Fibroblast of skin of right quadriceps (primary cell): ENCODE measurements at regions not wholly inside any gene's neighbourhood (a gene's known extent, or its start where the extent isn't known, plus 50 kb on each side); places are given as distances from the start of the nearest gene placed in this dataset.

Experiments used
- DNase-seq: peaks from one replicate; pipeline ENCODE4 v3.0.0-alpha.2; 2013

DNA sequence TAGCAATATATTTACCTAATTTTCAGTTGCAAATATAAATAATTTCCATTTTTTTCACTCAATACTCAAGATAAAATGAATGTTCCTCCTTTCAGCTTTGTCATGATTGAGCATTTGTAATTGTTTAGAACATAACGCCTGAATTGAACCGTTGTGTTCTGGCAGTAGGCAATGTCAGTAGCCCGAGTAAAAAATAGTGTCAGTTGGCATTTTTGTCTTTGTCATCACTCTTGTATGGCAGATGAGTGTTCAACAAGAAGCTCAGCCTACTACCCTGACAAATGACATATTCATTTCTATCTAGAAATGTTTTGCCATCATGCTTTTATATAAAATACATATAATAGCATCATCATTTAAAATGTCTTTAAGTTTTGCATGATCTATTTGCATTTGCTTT, 691.4 kb upstream of the NCAM2 start:
- DNase-seq, result no peak

DNA sequence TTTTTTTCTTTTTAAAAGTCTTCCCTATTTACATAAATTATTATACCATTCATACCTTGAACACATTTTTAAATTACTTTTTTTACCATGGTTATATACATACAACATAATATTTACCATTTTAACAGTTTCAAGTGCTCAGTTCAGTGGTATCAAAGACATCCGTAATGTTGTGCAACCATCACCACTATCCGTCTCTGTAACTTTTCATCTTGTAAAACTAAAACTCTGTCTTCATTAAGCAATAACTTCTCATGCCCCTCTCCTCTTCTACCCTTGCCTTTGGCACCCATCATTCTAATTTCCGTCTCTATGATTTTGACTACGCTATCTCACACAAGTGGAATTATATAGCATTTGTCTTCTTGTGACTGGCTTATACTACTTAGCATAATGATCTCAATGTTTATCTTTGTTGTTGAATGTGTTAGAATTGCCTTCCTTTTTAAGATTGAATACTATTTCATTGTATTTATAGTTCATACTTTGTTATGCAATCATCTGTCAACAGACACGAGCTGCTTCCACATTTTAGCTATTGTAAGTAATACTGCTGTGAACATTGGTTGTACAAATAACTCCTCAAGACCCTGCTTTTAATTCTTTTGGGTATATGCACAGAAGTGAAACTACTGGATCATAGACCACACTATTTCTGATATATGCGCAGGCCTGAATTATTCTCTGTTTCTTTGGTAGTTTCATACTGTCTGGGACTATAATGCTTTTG, 689.5 kb upstream of the NCAM2 start:
- DNase-seq, result no peak

DNA sequence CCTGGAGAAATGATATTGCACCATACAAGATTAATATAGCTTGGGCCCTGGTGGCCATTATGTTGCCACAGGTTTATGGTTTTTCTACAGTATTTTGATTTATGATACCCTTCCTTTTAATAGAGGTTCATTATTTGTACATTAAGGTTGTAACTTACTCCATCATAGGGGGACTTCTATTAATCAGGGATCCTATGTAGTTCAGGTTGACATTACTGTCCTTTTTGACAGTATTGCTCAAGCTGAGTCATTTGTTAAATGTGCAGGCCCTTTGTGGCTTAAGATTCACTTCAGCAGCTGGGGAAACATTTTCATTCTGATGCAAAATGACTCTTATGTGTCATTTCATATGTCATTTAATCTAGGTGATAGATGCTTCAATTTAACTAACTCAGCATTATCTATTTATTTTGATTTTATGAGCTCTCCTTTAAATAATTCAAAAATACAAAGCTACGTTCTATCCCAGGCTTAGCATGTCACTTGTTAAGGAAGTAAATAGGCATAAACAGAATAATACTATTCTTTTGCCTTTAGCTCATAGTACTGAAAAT, 686.9 kb upstream of the NCAM2 start:
- no peak for DNase-seq

DNA sequence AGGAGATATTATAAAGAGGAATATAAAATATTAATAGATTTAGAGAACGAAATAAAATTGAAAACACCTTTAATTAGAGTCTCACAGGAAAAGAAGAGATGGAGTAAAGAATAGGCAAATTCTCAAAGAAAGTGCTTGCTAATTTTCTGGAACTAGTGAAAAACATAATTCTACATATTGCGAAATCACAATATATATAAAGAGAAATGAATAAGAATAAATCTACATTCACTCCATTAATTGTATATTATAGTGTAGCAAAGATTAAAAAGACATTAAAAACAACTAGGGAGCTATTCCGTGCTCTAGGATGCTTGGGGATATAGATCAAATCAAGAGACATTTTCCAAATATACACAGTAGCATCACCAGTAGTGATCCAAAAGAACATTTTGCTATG, 685.2 kb upstream of the NCAM2 start:
- DNase-seq, result no peak

DNA sequence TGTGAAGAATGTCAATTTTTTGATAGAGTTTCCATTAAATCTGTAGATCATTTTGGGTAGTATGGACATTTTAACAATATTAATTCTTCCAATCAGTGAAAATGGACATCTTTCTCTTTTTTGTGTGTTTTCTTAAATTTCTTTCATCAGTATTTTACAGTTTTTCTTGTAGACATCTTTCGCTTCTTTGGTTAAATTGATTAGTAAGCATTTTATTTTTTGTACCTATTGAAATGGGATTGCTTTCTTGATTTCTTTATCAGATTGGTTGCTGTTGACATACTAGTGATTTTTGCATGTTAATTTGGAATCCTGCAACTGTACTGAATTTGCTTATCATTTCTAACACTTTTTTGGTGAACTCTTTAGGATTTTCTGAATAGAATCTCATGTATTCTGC, 683.2 kb upstream of the NCAM2 start:
- DNase-seq, result no peak

DNA sequence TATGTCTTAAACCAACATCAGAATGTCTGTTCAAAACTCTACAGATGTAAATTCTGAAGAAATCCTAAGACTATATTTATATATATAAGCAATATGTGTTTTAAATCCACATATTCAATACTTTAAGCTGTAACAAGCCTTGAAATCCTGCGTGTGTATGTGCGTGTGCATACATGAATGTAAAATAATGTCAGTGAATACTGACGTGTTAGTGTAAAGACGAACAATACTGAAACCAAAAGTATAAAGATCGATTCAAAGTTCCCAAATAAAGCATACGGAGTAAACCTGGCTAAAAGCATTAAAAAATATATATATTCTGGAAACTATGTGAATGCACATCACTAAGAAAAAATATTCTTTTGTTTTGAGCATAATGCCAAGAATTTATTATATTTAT, 668.6 kb upstream of the NCAM2 start:
- DNase-seq, result no peak

DNA sequence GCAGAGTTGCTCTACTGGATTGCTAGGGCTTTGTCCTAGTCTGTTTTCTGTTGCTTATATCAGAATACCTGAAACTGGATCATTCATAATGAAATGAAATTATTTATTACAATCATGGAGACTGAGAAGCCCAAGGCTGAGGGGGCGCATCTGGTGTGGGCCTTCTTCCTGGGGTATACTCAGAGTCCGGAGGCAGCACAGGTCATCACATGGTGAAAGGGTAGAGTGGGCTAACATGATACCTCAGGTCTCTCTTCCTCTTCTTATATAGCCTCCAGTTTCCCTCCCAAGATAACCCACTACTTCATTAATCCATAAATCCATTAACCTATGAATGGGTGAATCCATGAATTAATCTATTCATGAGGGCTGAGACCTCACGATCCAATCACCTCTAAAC, 667.6 kb upstream of the NCAM2 start:
- DNase-seq, result no peak

DNA sequence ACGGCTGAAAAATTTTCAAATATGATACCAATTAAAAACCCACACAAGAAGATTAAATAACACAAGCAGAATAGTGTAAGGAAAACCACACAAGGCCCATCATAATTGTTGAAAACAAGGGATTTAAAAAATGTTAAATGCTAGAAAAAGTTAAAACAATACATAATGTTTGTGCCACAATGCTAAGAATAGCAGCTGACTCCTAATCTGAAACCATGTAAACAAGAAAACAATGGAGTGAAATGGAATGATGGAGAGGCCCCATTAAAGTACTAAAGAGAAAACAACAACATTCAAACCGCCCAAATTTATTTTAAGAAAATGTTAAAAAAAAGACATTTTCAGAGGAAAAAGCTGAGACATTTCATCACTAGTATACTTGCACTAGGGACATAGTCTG, 663.6 kb upstream of the NCAM2 start:
- DNase-seq, result no peak

DNA sequence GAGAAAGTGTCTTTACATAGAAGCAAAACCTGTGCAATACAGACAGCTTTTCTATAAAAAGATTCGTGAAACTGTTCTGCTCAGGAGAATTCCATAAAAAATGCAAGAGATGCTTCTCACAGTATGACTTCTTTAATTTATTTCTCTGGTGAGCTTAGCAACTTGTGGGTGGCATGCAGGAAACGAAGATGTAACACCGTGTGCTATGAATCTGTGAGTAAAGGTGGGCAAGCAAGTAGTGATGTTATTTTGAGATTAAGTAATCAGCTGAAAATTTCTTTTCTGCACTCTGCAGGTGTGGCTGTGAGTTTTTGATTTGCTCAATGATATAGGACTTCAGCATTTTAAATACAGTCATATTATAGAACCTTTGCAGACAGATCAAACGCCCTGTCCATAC, 656.8 kb upstream of the NCAM2 start:
- no peak for DNase-seq

DNA sequence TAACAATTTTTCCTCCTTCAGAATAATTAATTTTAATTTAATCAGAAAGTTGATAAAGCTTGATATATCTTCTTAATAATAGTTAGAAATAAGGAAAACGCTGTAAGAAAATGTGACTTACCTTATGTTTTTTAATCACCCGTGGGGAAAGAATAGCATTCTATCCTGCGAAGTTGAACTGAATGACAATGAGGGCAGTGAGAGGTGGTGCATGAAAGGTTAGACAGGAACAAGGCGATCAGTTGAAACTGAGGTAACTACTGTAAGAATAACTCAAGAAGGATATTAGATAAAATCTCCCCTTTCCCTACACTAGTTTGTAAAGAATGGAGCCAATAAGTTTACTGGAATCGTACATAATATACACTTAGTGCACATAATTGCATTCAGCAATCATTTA, 655.0 kb upstream of the NCAM2 start:
- no peak for DNase-seq

DNA sequence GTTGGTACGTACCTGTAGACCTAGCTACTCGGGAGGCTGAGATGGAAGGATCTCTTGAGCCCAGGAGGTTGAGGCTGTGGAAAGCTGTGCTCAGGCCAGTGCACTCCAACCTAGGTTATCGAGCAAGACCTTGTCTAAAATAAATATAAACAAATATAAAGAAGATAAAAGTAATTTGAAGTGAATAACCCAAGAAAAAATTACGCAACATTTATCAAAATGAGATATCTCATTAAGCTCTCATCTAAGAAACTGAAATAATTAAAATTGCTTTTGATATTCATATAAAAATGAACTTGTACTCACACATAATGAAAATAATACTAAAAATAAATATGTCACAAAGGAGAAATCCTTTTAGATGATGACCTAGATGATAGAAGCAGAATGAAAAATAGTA, 647.1 kb upstream of the NCAM2 start:
- DNase-seq, result no peak

DNA sequence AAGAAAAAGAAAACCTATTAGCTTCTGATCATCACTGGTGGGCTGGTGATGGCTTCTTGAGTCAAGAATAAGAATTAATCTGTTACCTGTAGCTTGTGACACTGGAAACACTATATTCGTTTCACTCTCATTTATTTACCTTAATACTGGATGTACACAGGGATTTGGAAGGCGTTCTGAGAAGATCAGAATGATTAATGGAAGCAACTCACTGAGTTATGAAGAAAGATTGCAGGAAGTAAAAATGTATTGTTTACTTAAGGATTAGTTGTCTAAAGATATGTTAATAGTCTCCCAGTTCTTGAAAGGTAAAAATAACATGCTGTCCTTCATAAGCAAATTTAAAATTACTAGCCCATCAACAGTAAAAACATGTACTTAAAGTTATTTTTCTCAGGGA, 644.9 kb upstream of the NCAM2 start:
- no peak for DNase-seq

DNA sequence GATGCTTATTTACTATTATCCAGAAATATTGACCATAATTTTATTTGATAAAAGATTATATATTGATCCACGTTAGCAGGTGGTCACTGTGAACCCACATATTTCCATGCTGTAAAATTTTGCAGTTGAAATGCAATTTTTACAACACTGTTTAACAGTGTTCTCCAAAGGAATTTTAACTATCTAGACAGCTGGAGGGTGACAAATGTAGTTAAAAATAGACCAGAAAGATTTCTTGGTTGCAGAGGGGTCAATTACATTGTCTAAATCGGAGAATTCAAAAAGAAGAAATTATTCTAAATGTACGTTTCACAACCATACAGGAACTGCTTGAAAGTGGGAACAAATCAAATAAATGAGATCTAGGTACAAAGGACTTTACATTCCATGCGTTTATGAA, 625.2 kb upstream of the NCAM2 start:
- DNase-seq, result no peak

DNA sequence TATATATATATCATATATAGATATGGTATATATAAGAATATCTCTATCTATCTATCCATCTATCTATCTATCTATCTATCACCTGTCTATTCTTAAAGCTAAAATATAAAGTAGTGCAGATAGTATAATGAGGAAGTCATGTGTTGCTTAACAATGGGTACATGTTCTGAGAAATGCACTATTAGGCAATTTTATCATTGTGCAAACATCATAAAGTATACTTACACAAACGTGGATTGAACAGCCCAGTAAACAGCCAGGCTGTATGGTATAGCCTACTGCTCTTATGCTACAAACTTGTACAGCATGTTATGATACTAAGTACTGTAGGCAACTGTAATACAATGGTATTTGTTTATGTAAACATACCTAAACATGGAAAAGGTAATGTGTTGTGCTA, 621.0 kb upstream of the NCAM2 start:
- no peak for DNase-seq

DNA sequence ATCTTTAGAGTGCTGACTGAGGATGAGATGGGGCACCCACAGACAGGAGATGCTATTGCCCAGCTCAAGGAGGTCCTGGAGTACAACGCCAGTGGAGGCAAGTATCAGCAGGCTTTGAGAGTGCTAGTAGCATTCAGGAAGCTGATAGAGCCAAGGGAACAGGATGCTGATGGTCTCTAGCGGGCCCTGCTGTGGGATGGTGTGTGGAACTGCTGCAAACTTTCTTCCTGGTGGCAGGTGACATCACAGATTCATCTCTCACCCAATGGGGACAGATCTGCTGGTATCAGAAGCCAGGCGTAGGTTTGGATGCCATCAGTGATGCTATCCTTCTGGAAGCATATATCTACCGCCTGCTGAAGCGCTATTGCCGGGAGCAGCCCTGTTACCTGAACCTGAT, 609.8 kb upstream of the NCAM2 start:
- no peak for DNase-seq

DNA sequence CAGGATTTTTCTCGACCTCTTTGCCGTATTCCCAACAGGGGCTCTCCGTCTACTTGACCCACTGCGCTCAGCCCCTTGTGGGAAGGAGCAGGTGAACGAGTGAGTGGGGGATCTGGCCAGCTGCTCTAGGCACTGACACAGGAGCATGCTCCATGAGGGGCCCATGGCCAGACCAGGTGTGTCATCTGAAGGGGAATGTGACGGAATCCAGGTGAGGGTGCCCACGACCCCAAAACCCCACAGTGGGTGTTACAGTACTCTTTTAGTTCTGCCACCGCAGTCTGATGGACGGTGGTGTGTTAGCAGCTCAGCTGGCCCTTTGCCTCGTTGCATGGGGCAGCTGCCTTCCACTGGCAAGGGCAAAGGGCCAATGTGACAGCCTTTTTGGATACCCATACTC, 601.4 kb upstream of the NCAM2 start:
- no peak for DNase-seq

DNA sequence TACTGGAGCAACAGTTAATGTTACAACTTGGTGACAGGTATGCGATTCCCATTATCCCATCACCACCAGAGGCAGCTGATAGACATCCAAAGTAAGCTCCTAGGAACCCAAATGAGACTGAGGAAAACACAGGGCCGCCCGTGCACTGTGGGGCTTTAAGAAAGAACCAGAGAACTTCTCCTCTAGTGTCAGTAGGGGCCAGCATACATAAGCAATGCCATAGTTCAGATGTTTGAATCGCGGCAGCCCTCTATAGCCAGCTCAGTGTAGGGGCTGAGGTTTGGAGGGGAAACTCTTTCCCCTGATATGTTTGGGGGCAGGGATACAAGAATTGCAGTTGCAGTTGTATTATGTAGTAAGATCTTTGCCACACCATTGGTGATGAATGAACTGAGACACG, 593.3 kb upstream of the NCAM2 start:
- DNase-seq, result no peak

DNA sequence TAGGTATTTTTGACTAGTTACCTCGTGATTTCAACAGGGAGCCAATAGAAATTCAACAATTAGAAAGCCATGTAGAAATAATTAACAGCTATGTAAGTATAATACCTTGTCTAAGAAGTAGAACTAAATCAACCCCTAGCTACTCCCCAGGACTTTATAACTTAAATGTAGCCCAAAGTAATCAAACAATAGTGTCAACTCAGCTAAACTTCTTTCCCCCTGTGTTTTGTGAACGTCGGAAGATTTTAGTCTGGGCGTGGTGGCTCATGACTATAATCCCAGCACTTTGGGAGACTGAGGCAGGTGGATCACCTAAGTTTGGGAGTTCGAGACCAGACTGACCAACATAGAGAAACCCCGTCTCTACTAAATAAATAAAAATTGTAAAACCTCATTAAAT, 579.9 kb upstream of the NCAM2 start:
- DNase-seq, result no peak

DNA sequence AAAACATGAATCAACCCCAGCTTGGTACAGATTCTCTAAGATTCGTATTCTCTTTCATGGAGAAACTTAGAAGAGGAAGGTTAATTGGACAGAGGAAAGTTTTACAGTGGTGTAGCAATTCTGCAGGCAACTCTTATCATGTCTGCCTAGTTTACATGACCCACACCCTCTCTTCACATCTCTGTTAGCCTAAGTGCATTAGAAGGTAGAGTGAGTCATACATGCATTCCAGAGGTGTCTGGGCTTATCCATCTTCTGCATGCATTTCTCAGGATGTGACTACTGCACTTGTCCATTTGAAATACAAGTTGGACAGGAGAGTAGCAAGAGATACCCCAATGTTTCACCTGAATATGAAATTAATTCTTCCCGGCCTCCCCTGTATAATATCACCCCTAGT, 578.4 kb upstream of the NCAM2 start:
- no peak for DNase-seq

DNA sequence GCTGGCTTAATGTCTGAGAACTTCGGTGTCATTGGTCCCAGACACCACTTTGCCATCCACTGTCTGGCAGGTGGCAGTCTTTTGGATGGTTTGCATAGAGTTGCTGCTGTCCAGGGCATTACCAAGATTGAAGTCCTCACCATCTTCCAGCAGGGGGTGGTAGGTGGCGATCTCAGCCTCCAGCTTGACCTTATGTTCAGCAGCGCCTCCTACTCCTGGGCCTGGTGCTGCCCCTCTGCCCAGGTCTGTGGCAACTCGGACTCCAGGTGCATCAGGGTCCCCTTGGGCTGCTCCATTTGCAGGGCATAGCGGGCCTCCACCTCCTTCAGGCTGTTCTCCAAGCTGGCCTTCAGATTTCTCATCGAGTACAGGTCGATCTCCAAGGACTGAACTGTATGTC, 573.3 kb upstream of the NCAM2 start:
- DNase-seq, result no peak

DNA sequence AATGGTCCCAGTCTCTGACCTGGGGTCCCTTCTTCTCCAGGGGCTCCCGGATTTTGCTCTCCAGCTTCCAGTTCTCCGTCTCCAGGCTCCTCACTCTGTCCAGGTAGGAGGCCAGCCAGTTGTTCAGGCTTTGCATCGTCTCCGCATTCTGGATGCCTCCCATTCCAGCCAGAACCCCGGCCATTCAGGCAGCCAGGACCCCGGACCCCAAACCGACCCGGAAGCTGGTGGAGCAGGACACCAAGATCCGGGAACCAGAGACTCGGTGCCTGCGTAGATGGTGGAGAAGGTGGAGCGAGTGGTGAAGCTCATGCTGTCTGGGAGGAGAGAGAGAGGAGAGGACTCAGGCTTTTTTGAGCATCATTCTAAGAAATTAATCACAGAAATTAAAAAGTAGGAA, 572.4 kb upstream of the NCAM2 start:
- no peak for DNase-seq

DNA sequence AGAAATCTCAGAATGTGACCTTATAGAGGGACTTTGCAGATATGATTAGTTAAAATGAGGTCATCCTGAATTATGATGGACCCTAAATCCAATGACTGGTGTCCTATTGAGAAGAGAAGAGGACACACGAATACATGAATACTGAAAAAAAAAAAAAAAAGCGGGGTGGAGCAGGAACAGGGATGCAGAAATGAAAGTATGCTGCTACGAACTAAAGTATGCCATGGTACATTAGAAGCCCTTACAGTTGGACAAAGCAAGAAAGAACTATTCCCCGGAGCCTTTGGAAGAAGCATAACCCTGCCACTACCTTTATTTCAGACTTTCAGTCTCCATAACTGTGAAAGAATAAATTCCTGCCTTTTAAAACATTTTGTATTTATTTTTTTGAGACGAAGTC, 557.9 kb upstream of the NCAM2 start:
- DNase-seq, result no peak

DNA sequence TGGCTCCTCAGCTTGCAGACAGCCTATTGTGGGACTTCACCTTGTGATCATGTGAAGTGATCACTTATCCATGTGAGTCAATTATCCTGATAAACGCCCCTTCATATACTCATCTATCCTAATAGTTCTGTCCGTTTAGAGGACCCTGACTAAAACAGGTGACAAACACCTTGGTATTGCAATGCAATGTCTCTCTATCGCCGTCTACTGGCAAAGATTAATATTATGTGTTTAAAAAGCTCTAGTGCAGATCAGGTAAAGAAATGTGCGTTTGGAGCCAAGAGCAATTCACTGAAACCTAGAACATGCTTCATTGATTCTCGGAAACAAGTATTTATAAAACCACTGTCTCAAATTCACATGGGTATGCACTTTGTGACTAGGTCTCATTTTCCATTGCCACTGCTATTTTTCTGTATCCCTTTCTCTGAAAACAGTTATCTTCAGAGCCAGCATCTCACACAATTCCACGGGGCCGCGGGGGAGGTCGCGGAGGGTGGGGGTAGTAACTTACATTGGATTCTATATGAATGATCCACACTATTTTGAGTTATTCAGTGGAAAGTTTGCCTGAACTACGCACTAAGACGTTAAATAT, 554.6 kb upstream of the NCAM2 start:
- no peak for DNase-seq

DNA sequence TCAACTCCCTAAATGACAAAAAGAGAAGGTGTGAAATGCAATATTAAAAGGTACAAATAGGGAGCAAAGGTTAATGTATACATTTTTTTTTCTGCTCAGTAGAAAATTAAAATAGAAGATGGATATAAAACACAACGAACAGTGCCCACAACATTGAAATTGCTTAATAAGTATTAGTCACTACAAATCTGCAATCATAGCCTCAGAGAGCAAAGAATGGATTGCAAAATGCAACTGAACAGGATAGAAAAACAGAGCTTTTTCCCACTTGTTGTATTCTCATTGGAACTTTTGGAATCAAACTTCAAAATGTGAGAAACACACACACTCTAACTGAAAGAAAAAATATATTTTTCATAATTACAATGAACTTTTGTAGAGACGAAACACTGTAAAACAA, 552.2 kb upstream of the NCAM2 start:
- DNase-seq, result no peak

DNA sequence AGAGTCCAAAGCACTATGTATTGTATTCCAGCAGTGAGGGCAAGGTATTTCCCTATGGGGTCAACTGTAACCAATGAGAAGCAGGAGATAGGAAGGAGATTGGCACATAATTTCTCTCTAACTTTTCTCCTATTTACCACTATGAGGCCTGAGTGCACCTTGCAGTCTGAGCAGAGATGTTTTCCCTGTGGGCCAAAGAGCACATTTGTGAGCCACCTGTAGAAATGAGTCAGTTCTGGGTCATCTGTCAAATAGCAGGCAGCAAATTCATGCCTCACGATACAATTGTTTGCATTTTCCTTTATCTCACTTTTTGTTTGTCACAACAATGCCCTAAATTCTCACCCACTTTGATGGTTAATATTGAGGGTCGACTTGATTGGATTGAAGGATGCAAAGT, 547.2 kb upstream of the NCAM2 start:
- DNase-seq, result no peak
